ENCODE measurements at regions not wholly inside any gene's neighbourhood (a gene's known extent, or its start where the extent isn't known, plus 50 kb on each side); places are given as distances from the start of the nearest gene placed in this dataset.

DNA sequence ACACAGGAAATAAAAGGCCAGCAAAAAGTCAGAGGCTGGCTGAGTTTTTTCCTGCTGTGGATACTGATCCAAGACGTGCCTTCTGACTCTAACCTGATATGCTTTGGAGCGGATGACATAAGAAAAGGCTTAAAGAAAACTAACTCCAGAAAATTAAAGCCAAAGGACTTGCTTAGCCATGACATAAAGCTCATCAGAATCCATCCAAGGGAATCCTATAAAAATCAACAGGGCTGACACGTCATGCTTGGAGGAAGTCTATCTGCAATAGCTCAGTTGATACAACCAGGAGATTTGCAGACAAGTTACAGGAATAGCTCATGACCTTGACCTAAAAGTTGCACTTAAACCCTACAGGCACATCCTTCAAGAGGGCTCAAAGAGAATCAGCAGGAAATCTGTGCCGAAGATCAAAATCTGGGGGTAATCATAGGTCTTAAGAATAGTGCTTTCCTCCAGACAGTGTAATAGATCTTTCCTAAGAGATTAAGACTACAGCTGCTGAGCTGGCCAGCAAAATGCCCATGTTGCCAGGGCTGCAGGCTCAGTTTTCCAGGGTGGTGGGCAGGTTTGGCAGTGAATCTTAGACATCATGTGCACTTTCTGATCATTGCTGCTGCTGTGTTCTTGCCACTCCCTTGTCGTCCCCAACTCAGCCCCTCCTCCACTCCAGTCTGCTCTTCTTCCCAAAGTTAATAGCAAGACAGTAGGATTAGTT is 111.5 kb upstream of the SVIL start:
- Histone ChIP-seq H3K27me3 (ENCODE audit: control insufficient read depth, insufficient read depth, low read length) (peaks cover 1% of the 10 kb centered on the region), H3K36me3 (ENCODE audit: control insufficient read depth, insufficient read depth, low read length) (no peaks in the 10 kb centered on the region), H3K4me3 (ENCODE audit: low read depth, low read length) (no peak overlapping the region)
- FAIRE-seq (no peak), DNase-seq (ENCODE audit: low read depth) (no peak)
- no peak for TF ChIP-seq CTCF (IDR thresholded peaks at IDR 0.05; ENCODE audit: insufficient read depth, low read length, severe bottlenecking)

DNA sequence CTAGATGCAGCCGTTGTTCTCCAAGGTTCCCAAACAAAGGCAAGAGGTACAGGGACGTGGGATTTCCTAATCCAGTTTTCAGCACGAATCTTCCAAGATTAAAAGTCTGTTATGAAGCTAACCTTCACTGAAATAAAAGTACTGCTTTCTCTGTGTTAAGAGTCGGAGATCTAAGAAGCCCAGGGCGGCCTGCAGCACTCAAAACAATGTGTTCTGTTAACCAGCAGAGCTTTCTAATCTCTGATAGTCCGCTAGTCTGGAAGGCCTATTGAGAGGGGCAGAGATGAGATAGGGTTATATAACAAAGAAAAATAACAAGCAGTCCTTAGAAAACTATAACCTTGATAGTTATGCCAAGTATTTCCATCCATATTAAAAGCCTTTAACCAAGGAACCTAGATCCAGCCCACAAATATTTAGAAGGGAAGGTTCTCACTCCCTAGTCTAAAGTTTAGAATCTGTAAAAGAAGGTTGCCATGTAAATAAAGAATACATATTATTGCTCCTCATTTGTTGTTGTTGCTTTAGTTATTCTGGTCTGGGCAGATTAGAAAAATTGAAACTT is 106.3 kb upstream of the SVIL start:
- Histone ChIP-seq H3K4me3 (ENCODE audit: low read depth, low read length) (no peak overlapping the region), H3K36me3 (ENCODE audit: control insufficient read depth, insufficient read depth, low read length) (no peaks in the 10 kb centered on the region), H3K27me3 (ENCODE audit: control insufficient read depth, insufficient read depth, low read length) (no peaks in the 10 kb centered on the region)
- TF ChIP-seq CTCF (IDR thresholded peaks at IDR 0.05; ENCODE audit: insufficient read depth, low read length, severe bottlenecking) = no peak
- DNase-seq (ENCODE audit: low read depth) = no peak
- FAIRE-seq = no peak

DNA sequence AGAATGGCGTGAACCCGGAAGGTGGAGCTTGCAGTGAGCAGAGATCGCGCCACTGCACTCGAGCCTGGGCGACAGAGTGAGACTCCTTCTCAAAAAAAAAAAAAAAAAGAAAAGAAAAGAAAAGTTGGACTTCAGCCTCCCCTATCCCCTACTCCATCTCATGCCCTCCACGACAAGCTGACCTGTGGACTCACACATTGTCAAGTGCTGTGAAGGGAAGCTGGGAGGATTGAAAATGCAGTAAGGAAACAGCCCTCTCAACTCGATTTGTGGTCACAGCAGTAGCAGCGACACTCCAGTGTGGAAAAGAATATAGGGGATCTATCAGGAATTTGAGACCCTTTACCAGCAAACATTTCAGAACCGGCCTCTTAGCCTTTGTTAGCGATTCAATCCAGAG is 103.6 kb upstream of the SVIL start:
- no peak for FAIRE-seq
- no peak overlapping the region for H3K4me3 ChIP-seq (ENCODE audit: low read depth, low read length)
- DNase-seq (ENCODE audit: low read depth) = no peak

GRCh38 chr10:29737074-29737593 is 102.4 kb upstream of the SVIL start:
- no peak for FAIRE-seq
- no peak for TF ChIP-seq CTCF (IDR thresholded peaks at IDR 0.05; ENCODE audit: insufficient read depth, low read length, severe bottlenecking)
- no peaks in the 10 kb centered on the region for H3K27me3 ChIP-seq (ENCODE audit: control insufficient read depth, insufficient read depth, low read length)
- H3K36me3 ChIP-seq (ENCODE audit: control insufficient read depth, insufficient read depth, low read length) = no peaks in the 10 kb centered on the region
- DNase-seq (ENCODE audit: low read depth) = no peak
- peak overlapping the region; percentile 63 for H3K4me3 ChIP-seq (ENCODE audit: low read depth, low read length)

More for the DNA sequence above, 103.6 kb upstream of the SVIL start:
- Histone ChIP-seq H3K27me3 (ENCODE audit: control insufficient read depth, insufficient read depth, low read length) (no peaks in the 10 kb centered on the region), H3K36me3 (ENCODE audit: control insufficient read depth, insufficient read depth, low read length) (no peaks in the 10 kb centered on the region)
- TF ChIP-seq CTCF (IDR thresholded peaks at IDR 0.05; ENCODE audit: insufficient read depth, low read length, severe bottlenecking) = no peak

DNA sequence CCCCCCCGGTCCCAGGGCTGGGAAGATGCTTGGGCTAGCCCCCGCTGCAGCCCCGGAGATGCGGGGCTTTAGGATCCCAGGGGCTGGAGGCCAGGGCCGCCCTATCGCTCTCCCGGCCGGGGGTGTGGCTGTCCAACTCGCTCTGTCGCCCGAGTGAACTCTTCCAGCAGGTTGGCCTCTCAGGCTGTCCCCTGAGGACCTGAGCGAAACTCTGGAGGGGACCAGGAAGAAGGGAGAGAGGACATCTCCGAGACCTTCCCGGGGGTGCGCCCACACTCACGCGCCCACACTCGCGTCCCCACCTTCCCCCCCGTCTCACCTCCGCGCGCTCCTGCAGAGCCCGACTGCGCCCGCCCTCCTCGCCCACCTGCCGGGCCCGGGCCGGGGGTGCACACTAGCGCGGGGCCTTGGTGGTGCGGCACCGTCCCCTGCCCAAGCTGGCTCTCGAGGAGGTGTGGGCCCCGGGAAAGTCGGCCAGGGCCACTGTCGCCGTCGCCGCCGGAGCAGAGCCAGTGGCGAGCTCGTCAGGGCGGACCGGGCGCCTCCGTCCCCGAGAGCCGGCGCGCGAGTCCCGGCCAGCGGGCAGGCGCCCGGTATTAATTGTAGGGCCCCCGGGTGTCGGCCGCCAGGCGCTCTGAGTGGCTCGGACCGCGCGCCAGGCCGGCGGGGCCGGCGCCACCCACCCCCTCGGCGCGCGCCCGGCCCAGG is 101.7 kb upstream of the SVIL start:
- no peak for FAIRE-seq
- no peak for TF ChIP-seq CTCF (IDR thresholded peaks at IDR 0.05; ENCODE audit: insufficient read depth, low read length, severe bottlenecking)
- Histone ChIP-seq H3K36me3 (ENCODE audit: control insufficient read depth, insufficient read depth, low read length) (no peaks in the 10 kb centered on the region), H3K4me3 (ENCODE audit: low read depth, low read length) (peak overlapping the region; percentile 63), H3K27me3 (ENCODE audit: control insufficient read depth, insufficient read depth, low read length) (no peaks in the 10 kb centered on the region)
- no peak for DNase-seq (ENCODE audit: low read depth)
